H9 (cell line): ENCODE measurements at regions not wholly inside any gene's neighbourhood (a gene's known extent, or its start where the extent isn't known, plus 50 kb on each side); places are given as distances from the start of the nearest gene placed in this dataset.
A peak's percentile ranks its signal among the peaks of the same experiment; 100 is the strongest.

Source experiments
- DNase-seq: peaks from one replicate; pipeline ENCODE4 v3.0.0-alpha.2; 2017
- H2AFZ ChIP-seq: one replicate; pipeline ENCODE4 v1.6.1; 2013; ENCODE audit warnings: mild to moderate bottlenecking, low read length, control low read depth, moderate library complexity
- H2AK5ac ChIP-seq: 2 replicates; pipeline ENCODE4 v1.6.1; 2013; ENCODE audit warnings: low read length, control low read depth, mixed read lengths; ENCODE audit not compliant: insufficient read length
- H2BK120ac ChIP-seq: one replicate; pipeline ENCODE4 v1.6.1; 2013; ENCODE audit warnings: low read depth, mild to moderate bottlenecking, low read length, control low read depth, inconsistent platforms; ENCODE audit not compliant: poor library complexity, severe bottlenecking
- H2BK12ac ChIP-seq: 2 replicates; pipeline ENCODE4 v1.6.1; 2013; ENCODE audit warnings: low read length, control low read depth, mixed read lengths, low read depth; ENCODE audit not compliant: insufficient read length
- H2BK15ac ChIP-seq: 2 replicates; pipeline ENCODE4 v1.6.1; 2013; ENCODE audit warnings: low read depth, low read length, control low read depth
- H2BK20ac ChIP-seq: one replicate; pipeline ENCODE4 v1.6.1; 2013; ENCODE audit warnings: low read depth, mild to moderate bottlenecking, low read length, control low read depth, inconsistent platforms; ENCODE audit not compliant: poor library complexity, severe bottlenecking
- H2BK5ac ChIP-seq: 2 replicates; pipeline ENCODE4 v1.6.1; 2013; ENCODE audit warnings: low read length, control low read depth, mixed read lengths; ENCODE audit not compliant: insufficient read length
- H3K14ac ChIP-seq: 2 replicates; pipeline ENCODE4 v1.6.1; 2013; ENCODE audit warnings: low read length, control low read depth; ENCODE audit not compliant: insufficient read depth
- H3K18ac ChIP-seq: 2 replicates; pipeline ENCODE4 v1.6.1; 2013; ENCODE audit warnings: low read depth, mild to moderate bottlenecking, mixed read lengths, low read length, control low read depth; ENCODE audit not compliant: insufficient read length
- H3K23ac ChIP-seq: 2 replicates; pipeline ENCODE4 v1.6.1; 2013; ENCODE audit warnings: low read length, control low read depth, mixed read lengths, low read depth; ENCODE audit not compliant: insufficient read length
- H3K23me2 ChIP-seq: 2 replicates; pipeline ENCODE4 v1.6.1; 2013; ENCODE audit warnings: low read depth, mild to moderate bottlenecking, mixed read lengths, low read length, control low read depth; ENCODE audit not compliant: insufficient read length, poor library complexity, severe bottlenecking
- H3K27ac ChIP-seq: 2 replicates; pipeline ENCODE4 v1.5.1; 2013; ENCODE audit warnings: low read length, control low read depth, mixed read lengths, low read depth; ENCODE audit not compliant: insufficient read length
- H3K27me3 ChIP-seq: 2 replicates; pipeline ENCODE4 v1.6.1; 2013; ENCODE audit warnings: low read length, control low read depth, inconsistent platforms; ENCODE audit not compliant: insufficient read depth
- H3K4ac ChIP-seq: 2 replicates; pipeline ENCODE4 v1.6.1; 2013; ENCODE audit warnings: low read depth, mild to moderate bottlenecking, control low read depth, inconsistent platforms, low read length, moderate library complexity
- H3K4me1 ChIP-seq: 2 replicates; pipeline ENCODE4 v1.6.1; 2013; ENCODE audit warnings: low read length, control low read depth, inconsistent platforms; ENCODE audit not compliant: insufficient read depth
- H3K4me2 ChIP-seq: 2 replicates; pipeline ENCODE4 v1.6.1; 2013; ENCODE audit warnings: low read length, control low read depth, mixed read lengths; ENCODE audit not compliant: insufficient read length, insufficient read depth
- H3K56ac ChIP-seq: 2 replicates; pipeline ENCODE4 v1.6.1; 2013; ENCODE audit warnings: low read depth, mild to moderate bottlenecking, mixed read lengths, low read length, control low read depth; ENCODE audit not compliant: insufficient read length
- H3K79me1 ChIP-seq: 2 replicates; pipeline ENCODE4 v1.6.1; 2013; ENCODE audit warnings: low read depth, mild to moderate bottlenecking, moderate library complexity, low read length, control low read depth, inconsistent platforms; ENCODE audit not compliant: insufficient read depth, poor library complexity, severe bottlenecking
- H3K79me2 ChIP-seq: 2 replicates; pipeline ENCODE4 v1.6.1; 2013; ENCODE audit warnings: low read length, control low read depth, inconsistent platforms; ENCODE audit not compliant: insufficient read depth
- H3K9ac ChIP-seq: 2 replicates; pipeline ENCODE4 v1.6.1; 2013; ENCODE audit warnings: low read length, control low read depth, mixed read lengths; ENCODE audit not compliant: insufficient read length; ENCODE audit errors: extremely low read depth
- H3K9me3 ChIP-seq: one replicate; pipeline ENCODE4 v1.6.1; 2013; ENCODE audit warnings: low read depth, low read length, inconsistent platforms; ENCODE audit not compliant: control insufficient read depth
- H3T11ph ChIP-seq: one replicate; pipeline ENCODE4 v1.6.1; 2013; ENCODE audit warnings: mild to moderate bottlenecking, low read length, control low read depth, inconsistent platforms
- H4K20me1 ChIP-seq: one replicate; pipeline ENCODE4 v1.6.1; 2013; ENCODE audit not compliant: control insufficient read depth, insufficient read length, insufficient read depth
- H4K5ac ChIP-seq: 2 replicates; pipeline ENCODE4 v1.6.1; 2013; ENCODE audit warnings: low read depth, mild to moderate bottlenecking, mixed read lengths, low read length, control low read depth; ENCODE audit not compliant: insufficient read length
- H4K8ac ChIP-seq: replicated peaks from 2 replicates; pipeline ENCODE4 v1.6.1; 2013; ENCODE audit warnings: low read length, control low read depth, mixed read lengths, low read depth; ENCODE audit not compliant: insufficient read length
- H4K91ac ChIP-seq: 2 replicates; pipeline ENCODE4 v1.6.1; 2013; ENCODE audit warnings: low read depth, mild to moderate bottlenecking, moderate library complexity, mixed read lengths, low read length, control low read depth; ENCODE audit not compliant: insufficient read length
- H3K27ac Mint-ChIP-seq, 3 experiments: 2 replicates in 2 of 3; 3 replicates in 1 of 3; pipeline ENCODE4 v1.8.0; 2020 to 2021; ENCODE audit warnings: mixed read lengths in 3 of 3, mild to moderate bottlenecking in 1 of 3, moderate library complexity in 1 of 3
- H3K27me3 Mint-ChIP-seq: 2 replicates; pipeline ENCODE4 v1.8.0; 2021; ENCODE audit warnings: low read depth, mild to moderate bottlenecking, moderate library complexity, mixed read lengths
- H3K36me3 Mint-ChIP-seq, 3 experiments: 2 replicates in 2 of 3; 3 replicates in 1 of 3; pipeline ENCODE4 v1.8.0; 2020 to 2021; ENCODE audit warnings: low read depth in 3 of 3, mixed read lengths in 3 of 3; ENCODE audit not compliant: insufficient read depth in 1 of 3
- H3K4me1 Mint-ChIP-seq, 2 experiments: 2 replicates each; pipeline ENCODE4 v1.8.0; 2020; ENCODE audit warnings: mixed read lengths in 2 of 2
- H3K4me3 Mint-ChIP-seq, 2 experiments: 2 replicates in 1 of 2; 3 replicates in 1 of 2; pipeline ENCODE4 v1.8.0; 2020 to 2021; ENCODE audit warnings: mild to moderate bottlenecking in 2 of 2, mixed read lengths in 2 of 2, moderate library complexity in 1 of 2
- H3K9me3 Mint-ChIP-seq, 2 experiments: 2 replicates in 1 of 2; 3 replicates in 1 of 2; pipeline ENCODE4 v1.8.0; 2020; ENCODE audit warnings: mild to moderate bottlenecking in 2 of 2, mixed read lengths in 2 of 2, moderate library complexity in 1 of 2
- WGBS: extraction: QIAGEN DNeasy Blood & Tissue Kit; methylation state at CpG from one replicate; pipeline ENCODE4 v1.1.7; 2013; ENCODE audit warnings: missing lambda C conversion rate, low lambda C conversion rate, mixed read lengths; ENCODE audit not compliant: insufficient read length; ENCODE audit errors: extremely low coverage; 5-methylcytosine and 5-hydroxymethylcytosine counted together
- TF ChIP-seq, protein P1 (sequence below): fragments of 200-600 bp; sonication (generic); conservative IDR thresholded peaks from 3 replicates; pipeline ENCODE4 v1.8.0; 2021; ENCODE audit warnings: antibody characterized with exemption, mild to moderate bottlenecking

DNA sequence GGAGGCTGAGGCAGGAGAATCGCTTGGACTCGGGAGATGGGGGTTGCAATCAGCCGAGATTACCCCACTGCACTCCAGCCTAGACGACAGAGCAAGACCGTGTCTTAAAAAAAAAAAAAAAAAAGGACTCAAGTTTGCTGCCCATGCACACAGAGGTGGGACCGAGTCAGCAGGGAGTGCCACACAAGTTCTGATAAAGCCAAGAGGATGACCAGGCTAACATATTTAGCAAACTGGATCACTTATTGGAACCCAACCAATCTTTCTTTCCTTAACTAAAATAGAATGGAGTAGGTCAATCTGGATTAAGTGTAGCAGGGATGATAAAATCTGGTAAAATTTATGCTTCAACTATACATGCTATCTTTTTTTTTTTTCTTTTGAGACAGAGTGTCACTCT lies 190.4 kb upstream of the FOXN3 start:
- no peak overlapping the region for H2BK120ac ChIP-seq
- H2BK15ac ChIP-seq: no peak overlapping the region
- no peaks in the 10 kb centered on the region for H3K27me3 ChIP-seq
- no peak overlapping the region for H2BK12ac ChIP-seq
- H3K9me3 Mint-ChIP-seq: peaks cover 0 to 5% of the 10 kb centered on the region in 2 experiments; a peak in 3 of 5 replicates
- H4K91ac ChIP-seq: no peak overlapping the region
- WGBS: no CpG with 5 or more reads among the region's 6 CpGs
- H3K36me3 Mint-ChIP-seq: peaks cover 16 to 41% (median 28%) of the 10 kb centered on the region in 3 experiments
- no peak overlapping the region for H3K4me3 Mint-ChIP-seq
- H3T11ph ChIP-seq: no peak overlapping the region
- no peak overlapping the region for H3K18ac ChIP-seq
- H3K23ac ChIP-seq: no peak overlapping the region
- H2BK5ac ChIP-seq: no peak overlapping the region
- no peak overlapping the region for H3K4me2 ChIP-seq
- no peak overlapping the region for H3K4ac ChIP-seq
- no peak for DNase-seq
- no peak overlapping the region for H3K9ac ChIP-seq
- no peak overlapping the region for H4K5ac ChIP-seq
- no peak overlapping the region for H2BK20ac ChIP-seq
- TF ChIP-seq, protein P1, sequence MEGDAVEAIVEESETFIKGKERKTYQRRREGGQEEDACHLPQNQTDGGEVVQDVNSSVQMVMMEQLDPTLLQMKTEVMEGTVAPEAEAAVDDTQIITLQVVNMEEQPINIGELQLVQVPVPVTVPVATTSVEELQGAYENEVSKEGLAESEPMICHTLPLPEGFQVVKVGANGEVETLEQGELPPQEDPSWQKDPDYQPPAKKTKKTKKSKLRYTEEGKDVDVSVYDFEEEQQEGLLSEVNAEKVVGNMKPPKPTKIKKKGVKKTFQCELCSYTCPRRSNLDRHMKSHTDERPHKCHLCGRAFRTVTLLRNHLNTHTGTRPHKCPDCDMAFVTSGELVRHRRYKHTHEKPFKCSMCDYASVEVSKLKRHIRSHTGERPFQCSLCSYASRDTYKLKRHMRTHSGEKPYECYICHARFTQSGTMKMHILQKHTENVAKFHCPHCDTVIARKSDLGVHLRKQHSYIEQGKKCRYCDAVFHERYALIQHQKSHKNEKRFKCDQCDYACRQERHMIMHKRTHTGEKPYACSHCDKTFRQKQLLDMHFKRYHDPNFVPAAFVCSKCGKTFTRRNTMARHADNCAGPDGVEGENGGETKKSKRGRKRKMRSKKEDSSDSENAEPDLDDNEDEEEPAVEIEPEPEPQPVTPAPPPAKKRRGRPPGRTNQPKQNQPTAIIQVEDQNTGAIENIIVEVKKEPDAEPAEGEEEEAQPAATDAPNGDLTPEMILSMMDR: no peak
- H3K4me1 Mint-ChIP-seq: peaks cover 36 to 45% of the 10 kb centered on the region in 2 experiments
- no peaks in the 10 kb centered on the region for H3K23me2 ChIP-seq
- no peak overlapping the region for H2AFZ ChIP-seq
- H4K20me1 ChIP-seq: no peaks in the 10 kb centered on the region
- H2AK5ac ChIP-seq: no peak overlapping the region
- H4K8ac ChIP-seq: no peak overlapping the region
- H3K56ac ChIP-seq: no peak overlapping the region
- H3K4me1 ChIP-seq: peaks cover 2% of the 10 kb centered on the region; the same call in 1 of the 2 replicates
- H3K9me3 ChIP-seq: no peaks in the 10 kb centered on the region
- peak overlapping the region in 1 of 3 experiments; percentile 51; a peak in 2 of 7 replicates for H3K27ac Mint-ChIP-seq
- H3K27ac ChIP-seq: no peak overlapping the region
- H3K27me3 Mint-ChIP-seq: no peaks in the 10 kb centered on the region
- peaks cover 37% of the 10 kb centered on the region for H3K79me2 ChIP-seq
- no peak overlapping the region for H3K14ac ChIP-seq
- peaks cover 11% of the 10 kb centered on the region for H3K79me1 ChIP-seq
